ENCODE measurements at regions not wholly inside any gene's neighbourhood (a gene's known extent, or its start where the extent isn't known, plus 50 kb on each side); places are given as distances from the start of the nearest gene placed in this dataset.

GRCh38 chr5:4221048-4221447 lies 625.4 kb downstream of the IRX1 start:
- TF ChIP-seq EP300 (IDR thresholded peaks at IDR 0.05) = no peak
- TF ChIP-seq CTCF (IDR thresholded peaks at IDR 0.05) = no peak
